Trophoblast cell (in vitro differentiated cells and primary cell): ENCODE measurements at regions not wholly inside any gene's neighbourhood (a gene's known extent, or its start where the extent isn't known, plus 50 kb on each side); places are given as distances from the start of the nearest gene placed in this dataset.

Experiments used
- DNase-seq, 2 donors: peaks; one replicate each; pipeline ENCODE4 v3.0.0-alpha.2; 2016
- H2AFZ ChIP-seq: 2 replicates; pipeline ENCODE4 v1.6.1; 2013; ENCODE audit warnings: low read length, moderate library complexity, mild to moderate bottlenecking; ENCODE audit not compliant: insufficient read depth, poor library complexity
- H2AK5ac ChIP-seq: 2 replicates; pipeline ENCODE4 v1.6.1; 2013; ENCODE audit warnings: mild to moderate bottlenecking, low read length
- H2BK120ac ChIP-seq: 2 replicates; pipeline ENCODE4 v1.6.1; 2013; ENCODE audit warnings: low read length, mild to moderate bottlenecking, moderate library complexity; ENCODE audit not compliant: insufficient read depth, poor library complexity
- H2BK12ac ChIP-seq: 2 replicates; pipeline ENCODE4 v1.6.1; 2013; ENCODE audit warnings: mild to moderate bottlenecking, low read length, moderate library complexity
- H2BK5ac ChIP-seq: 2 replicates; pipeline ENCODE4 v1.6.1; 2013; ENCODE audit warnings: low read length, low read depth, moderate library complexity, mild to moderate bottlenecking; ENCODE audit not compliant: poor library complexity
- H3K14ac ChIP-seq: 2 replicates; pipeline ENCODE4 v1.6.1; 2013; ENCODE audit warnings: mild to moderate bottlenecking, low read length
- H3K18ac ChIP-seq: 2 replicates; pipeline ENCODE4 v1.6.1; 2013; ENCODE audit warnings: mild to moderate bottlenecking, low read length
- H3K23ac ChIP-seq: 2 replicates; pipeline ENCODE4 v1.6.1; 2013; ENCODE audit warnings: low read length
- H3K27ac ChIP-seq: 2 replicates; pipeline ENCODE4 v1.5.1; 2013; ENCODE audit warnings: low read depth, mild to moderate bottlenecking, inconsistent platforms, low read length, moderate library complexity
- H3K27me3 ChIP-seq: 2 replicates; pipeline ENCODE4 v1.6.1; 2013; ENCODE audit warnings: inconsistent platforms, mild to moderate bottlenecking, low read length, moderate library complexity; ENCODE audit not compliant: insufficient read depth
- H3K36me3 ChIP-seq, 2 experiments: 1 replicate in 1 of 2; 2 replicates in 1 of 2; pipeline ENCODE4 v1.6.1; 2013; ENCODE audit warnings: low read length in 2 of 2, mild to moderate bottlenecking in 2 of 2, moderate library complexity in 1 of 2; ENCODE audit not compliant: insufficient read depth in 2 of 2, control insufficient read depth in 1 of 2
- H3K4ac ChIP-seq: 2 replicates; pipeline ENCODE4 v1.6.1; 2013; ENCODE audit warnings: low read depth, mild to moderate bottlenecking, low read length, moderate library complexity
- H3K4me1 ChIP-seq, 2 experiments: 1 replicate in 1 of 2; 2 replicates in 1 of 2; pipeline ENCODE4 v1.6.1; 2013; ENCODE audit warnings: low read length in 2 of 2, mild to moderate bottlenecking in 2 of 2, moderate library complexity in 1 of 2; ENCODE audit not compliant: insufficient read depth in 2 of 2, control insufficient read depth in 1 of 2
- H3K4me2 ChIP-seq: 2 replicates; pipeline ENCODE4 v1.6.1; 2013; ENCODE audit warnings: inconsistent platforms, mild to moderate bottlenecking, low read length, moderate library complexity
- H3K4me3 ChIP-seq: 2 replicates; pipeline ENCODE4 v1.5.1; 2013; ENCODE audit warnings: mild to moderate bottlenecking, low read depth, low read length, inconsistent platforms
- H3K79me1 ChIP-seq: one replicate; pipeline ENCODE4 v1.6.1; 2013; ENCODE audit warnings: low read length
- H3K79me2 ChIP-seq: 2 replicates; pipeline ENCODE4 v1.6.1; 2013; ENCODE audit warnings: low read length, mild to moderate bottlenecking; ENCODE audit not compliant: control insufficient read depth, insufficient read depth, poor library complexity
- H3K9ac ChIP-seq: 2 replicates; pipeline ENCODE4 v1.6.1; 2013; ENCODE audit warnings: mild to moderate bottlenecking, low read length
- H3K9me3 ChIP-seq: 2 replicates; pipeline ENCODE4 v1.6.1; 2013; ENCODE audit warnings: low read depth, mild to moderate bottlenecking, control low read depth, inconsistent platforms, low read length; ENCODE audit not compliant: insufficient read depth
- H4K12ac ChIP-seq: 2 replicates; pipeline ENCODE4 v1.6.1; 2013; ENCODE audit warnings: low read depth, mild to moderate bottlenecking, low read length, moderate library complexity
- H4K8ac ChIP-seq: 2 replicates; pipeline ENCODE4 v1.6.1; 2013; ENCODE audit warnings: low read depth, mild to moderate bottlenecking, low read length, moderate library complexity
- H4K91ac ChIP-seq: one replicate; pipeline ENCODE4 v1.6.1; 2013; ENCODE audit warnings: low read depth, mild to moderate bottlenecking, low read length, moderate library complexity
- WGBS: extraction: QIAGEN DNeasy Blood & Tissue Kit; methylation state at CpG from one replicate; pipeline ENCODE4 v1.1.7; 2013; ENCODE audit warnings: missing lambda C conversion rate; ENCODE audit not compliant: insufficient read length, insufficient coverage; ENCODE audit errors: extremely low coverage; 5-methylcytosine and 5-hydroxymethylcytosine counted together

- WGBS, result no CpG with 5 or more reads among the region's 1 CpG
- H2AFZ ChIP-seq, result no peak overlapping the region
These were observed 252.0 kb downstream of the AASDHPPT start for GRCh38 chr11:106329273-106330018.

GRCh38 chr11:106331176-106331575 lies 253.7 kb downstream of the AASDHPPT start:
- Histone ChIP-seq H3K36me3 (no peaks in the 10 kb centered on the region), H3K4me3 (no peak overlapping the region), H4K8ac (no peak overlapping the region), H3K9ac (no peak overlapping the region), H2BK120ac (no peak overlapping the region), H3K23ac (no peak overlapping the region), H2BK5ac (no peak overlapping the region), H3K14ac (no peak overlapping the region), H2BK12ac (no peak overlapping the region), H3K9me3 (no peaks in the 10 kb centered on the region), H3K79me2 (no peaks in the 10 kb centered on the region), H3K4me2 (no peak overlapping the region), H3K79me1 (no peaks in the 10 kb centered on the region), H3K27me3 (no peaks in the 10 kb centered on the region), H3K27ac (no peak overlapping the region), H4K91ac (no peak overlapping the region), H2AFZ (no peak overlapping the region), H3K4me1 (peaks cover 3 to 6% of the 10 kb centered on the region in 2 experiments), H3K18ac (no peak overlapping the region), H2AK5ac (no peak overlapping the region), H3K4ac (no peak overlapping the region), H4K12ac (no peak overlapping the region)
- no CpG with 5 or more reads among the region's 3 CpGs for WGBS
- no peak for DNase-seq

More at GRCh38 chr11:106329273-106330018, 252.0 kb downstream of the AASDHPPT start:
- Histone ChIP-seq H3K23ac (no peak overlapping the region), H3K9ac (no peak overlapping the region), H2BK120ac (no peak overlapping the region), H3K9me3 (no peaks in the 10 kb centered on the region), H3K36me3 (no peaks in the 10 kb centered on the region), H3K4ac (no peak overlapping the region), H2BK5ac (no peak overlapping the region), H3K14ac (no peak overlapping the region), H4K8ac (no peak overlapping the region), H3K79me1 (no peaks in the 10 kb centered on the region), H3K18ac (no peak overlapping the region), H3K27ac (no peak overlapping the region), H2AK5ac (no peak overlapping the region), H3K4me2 (no peak overlapping the region), H4K12ac (no peak overlapping the region), H3K4me1 (peaks cover 3 to 6% of the 10 kb centered on the region in 2 experiments), H3K4me3 (no peak overlapping the region), H2BK12ac (no peak overlapping the region), H4K91ac (no peak overlapping the region), H3K79me2 (no peaks in the 10 kb centered on the region), H3K27me3 (no peaks in the 10 kb centered on the region)
- no peak for DNase-seq

GRCh38 chr11:106333678-106334077 lies 256.2 kb downstream of the AASDHPPT start:
- H3K14ac ChIP-seq, result no peak overlapping the region
- H2BK120ac ChIP-seq, result no peak overlapping the region
- no peaks in the 10 kb centered on the region for H3K36me3 ChIP-seq
- H4K12ac ChIP-seq, result no peak overlapping the region
- no peaks in the 10 kb centered on the region for H3K4me1 ChIP-seq
- no peak overlapping the region for H2AFZ ChIP-seq
- no peak overlapping the region for H3K23ac ChIP-seq
- H2BK5ac ChIP-seq, result no peak overlapping the region
- no peaks in the 10 kb centered on the region for H3K79me2 ChIP-seq
- WGBS, result no CpG with 5 or more reads among the region's 2 CpGs
- H3K27me3 ChIP-seq, result no peaks in the 10 kb centered on the region
- H3K4me3 ChIP-seq, result no peak overlapping the region
- no peak overlapping the region for H4K8ac ChIP-seq
- no peak overlapping the region for H3K18ac ChIP-seq
- no peaks in the 10 kb centered on the region for H3K79me1 ChIP-seq
- no peak overlapping the region for H3K4me2 ChIP-seq
- no peak overlapping the region for H2AK5ac ChIP-seq
- no peak overlapping the region for H3K9ac ChIP-seq
- no peak for DNase-seq
- H3K27ac ChIP-seq, result no peak overlapping the region
- H3K9me3 ChIP-seq, result no peaks in the 10 kb centered on the region
- H3K4ac ChIP-seq, result no peak overlapping the region
- no peak overlapping the region for H4K91ac ChIP-seq
- no peak overlapping the region for H2BK12ac ChIP-seq

- Histone ChIP-seq H3K18ac (no peak overlapping the region), H4K12ac (no peak overlapping the region), H3K27ac (no peak overlapping the region), H4K8ac (no peak overlapping the region), H3K4me3 (no peak overlapping the region), H3K36me3 (no peaks in the 10 kb centered on the region), H3K79me1 (no peaks in the 10 kb centered on the region), H3K14ac (no peak overlapping the region), H3K4me1 (no peaks in the 10 kb centered on the region), H3K4ac (no peak overlapping the region), H4K91ac (no peak overlapping the region), H3K9ac (no peak overlapping the region), H3K27me3 (no peaks in the 10 kb centered on the region), H3K9me3 (no peaks in the 10 kb centered on the region), H2AFZ (no peak overlapping the region), H3K79me2 (no peaks in the 10 kb centered on the region), H2BK12ac (no peak overlapping the region), H2BK120ac (no peak overlapping the region), H2AK5ac (no peak overlapping the region), H3K23ac (no peak overlapping the region), H3K4me2 (no peak overlapping the region), H2BK5ac (no peak overlapping the region)
- no peak for DNase-seq
- no CpG with 5 or more reads among the region's 2 CpGs for WGBS
These were observed 266.9 kb downstream of the AASDHPPT start for GRCh38 chr11:106344394-106344793.
